Sciatic nerve (tissue), 2 donors: ENCODE measurements at regions not wholly inside any gene's neighbourhood (a gene's known extent, or its start where the extent isn't known, plus 50 kb on each side); places are given as distances from the start of the nearest gene placed in this dataset.

Source experiments
- ATAC-seq: fragments of 200-7000 bp; cut with Tn5 transposase; one replicate; pipeline ENCODE4 v1.9.1; 2020; ENCODE audit warnings: mild to moderate bottlenecking, moderate library complexity
- DNase-seq: peaks from one replicate; pipeline ENCODE4 v3.0.0-alpha.2; 2020; ENCODE audit warnings: low spot score
- intact Hi-C: fragments of 100-400 bp; cut with DNase I; formaldehyde crosslinking; loops from one replicate; pipeline ENCODE4 v1.14.2; 2022
- donor health status: DM: no; HTN: no; CAD: no.
- donor health status: DM: no; HTN: no; CAD: no.

DNA sequence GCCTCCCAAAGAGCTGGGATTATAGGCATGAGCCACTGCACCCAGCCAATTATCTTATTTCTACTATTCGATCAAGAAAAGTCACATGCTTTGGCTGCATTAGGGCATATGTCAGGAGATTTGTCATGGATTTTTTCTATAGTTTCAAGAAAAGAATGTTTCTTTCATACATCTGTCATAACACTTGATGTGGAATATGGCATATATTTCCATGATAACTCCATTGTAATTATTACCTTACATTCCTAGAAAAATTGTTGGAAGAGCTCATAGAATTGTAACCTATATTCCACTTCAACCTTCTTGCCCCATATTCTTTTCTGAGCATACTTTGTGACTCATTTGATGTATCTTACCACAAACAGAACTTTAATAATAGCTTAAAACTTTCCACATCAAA lies 740.9 kb upstream of the FLRT2 start:
- intact Hi-C loops, result no loop called here
- DNase-seq (no peak), ATAC-seq (no peak)

DNA sequence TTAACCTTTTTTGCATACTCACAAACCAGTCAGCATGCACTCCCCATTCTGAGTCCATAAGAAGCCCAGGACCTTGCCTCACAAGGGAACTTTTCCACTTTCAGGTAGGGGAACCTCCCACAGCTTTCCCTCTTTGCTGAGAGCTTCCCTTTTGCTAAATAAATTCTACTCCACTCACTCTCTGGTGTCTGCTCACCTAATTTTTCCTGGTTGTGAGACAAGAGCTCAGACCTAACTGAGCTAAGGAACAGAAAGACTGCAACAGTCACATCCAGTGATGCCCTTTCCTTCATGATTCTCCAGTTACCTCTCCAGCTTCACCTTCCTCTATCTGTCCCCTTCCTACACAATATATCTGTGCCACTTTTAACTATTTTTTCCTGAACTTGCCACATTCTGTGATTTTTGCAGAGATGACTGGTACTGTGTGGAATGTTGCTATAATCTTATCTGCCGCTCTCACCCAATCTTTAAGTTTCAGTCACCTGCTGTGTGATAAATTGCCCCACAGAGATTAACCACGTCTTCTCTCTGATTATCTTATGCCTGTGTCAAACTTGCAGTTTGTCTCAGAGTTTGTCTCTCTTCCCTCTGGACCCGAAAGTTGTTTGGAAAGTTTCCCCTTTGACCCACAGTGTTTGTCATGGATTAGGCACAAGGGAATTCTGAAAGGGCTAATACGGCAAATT lies 737.1 kb upstream of the FLRT2 start:
- no peak for ATAC-seq
- intact Hi-C loops, result no loop called here
- DNase-seq, result no peak

DNA sequence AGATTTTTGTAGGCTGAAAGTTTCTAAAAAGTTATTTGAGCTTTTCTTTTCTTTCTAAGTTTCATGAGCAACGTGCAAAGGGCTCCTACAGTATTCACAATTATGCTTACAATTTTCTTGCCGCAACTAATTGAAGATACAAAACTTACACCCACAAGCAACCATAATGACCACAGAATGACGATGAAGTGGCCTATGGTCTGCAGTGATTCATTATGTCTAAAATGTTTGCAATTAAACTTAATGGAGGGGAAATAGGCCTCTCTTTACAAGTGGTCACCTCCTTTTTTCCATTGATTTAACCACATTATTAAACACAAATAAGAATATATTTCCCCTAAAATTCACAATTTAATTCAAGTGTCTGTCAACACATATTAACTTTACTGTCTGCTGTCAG lies 732.6 kb upstream of the FLRT2 start:
- no peak for DNase-seq
- no peak for ATAC-seq
- intact Hi-C loops, result no loop called here

DNA sequence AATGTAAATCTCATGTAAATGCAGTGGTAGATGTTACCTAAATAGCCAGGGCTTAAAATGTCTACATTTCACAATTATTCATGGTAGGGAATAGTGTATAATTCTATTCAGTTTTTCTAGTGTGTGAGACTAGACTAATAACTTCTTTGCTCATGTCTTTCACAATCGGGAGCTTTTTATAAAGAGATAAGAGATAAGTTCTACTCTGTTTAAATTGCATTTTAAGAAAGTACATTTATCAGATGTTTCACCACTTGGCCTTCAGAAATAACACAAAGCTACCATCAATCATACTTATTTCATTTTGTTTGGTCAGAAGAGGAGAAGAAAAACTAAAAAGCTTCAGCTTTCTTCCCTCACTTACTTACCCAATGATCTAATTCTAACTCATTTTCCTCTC lies 725.5 kb upstream of the FLRT2 start:
- intact Hi-C loops, result no loop called here
- DNase-seq (no peak), ATAC-seq (no peak)

DNA sequence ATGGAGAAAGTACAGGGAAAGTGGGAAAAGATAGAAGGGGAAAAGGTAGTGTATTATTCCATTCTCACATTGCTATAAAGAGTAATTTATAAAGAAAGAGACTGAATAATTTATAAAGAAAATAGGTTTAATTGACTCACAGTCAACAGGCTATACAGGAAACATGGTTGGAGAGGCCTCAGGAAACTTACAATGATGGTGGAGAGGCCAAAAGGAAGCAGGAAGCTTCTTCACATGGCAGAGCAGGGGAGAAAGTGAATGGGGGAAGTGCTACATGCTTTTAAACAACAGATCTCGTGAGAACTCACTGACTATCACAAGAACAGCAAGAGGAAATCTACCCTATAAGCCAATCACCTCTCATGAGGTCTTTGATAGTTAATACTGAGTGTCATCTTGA lies 725.0 kb upstream of the FLRT2 start:
- no peak for ATAC-seq
- DNase-seq, result no peak

DNA sequence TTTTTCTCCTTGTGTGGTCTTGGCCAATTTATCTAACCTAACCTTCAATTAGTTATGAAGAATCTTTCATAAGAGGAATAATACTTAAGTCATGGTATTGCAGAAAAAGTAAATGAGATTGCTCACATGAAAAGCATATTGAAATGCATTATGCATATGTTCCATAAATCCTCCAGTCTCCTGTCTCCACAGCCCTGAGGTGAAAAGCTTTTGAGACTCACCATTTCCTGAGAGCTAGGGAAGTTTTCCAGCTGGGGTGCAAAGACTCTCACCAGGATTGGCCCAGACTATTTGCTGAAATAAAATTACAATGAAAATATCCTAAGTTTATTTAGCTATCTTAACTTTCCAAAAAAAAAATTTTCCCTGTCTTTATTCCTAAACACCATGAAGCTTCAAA lies 723.8 kb upstream of the FLRT2 start:
- no peak for DNase-seq
- ATAC-seq, result no peak
- intact Hi-C loops, result no loop called here

More for the DNA sequence above, 725.0 kb upstream of the FLRT2 start:
- intact Hi-C loops, result no loop called here

DNA sequence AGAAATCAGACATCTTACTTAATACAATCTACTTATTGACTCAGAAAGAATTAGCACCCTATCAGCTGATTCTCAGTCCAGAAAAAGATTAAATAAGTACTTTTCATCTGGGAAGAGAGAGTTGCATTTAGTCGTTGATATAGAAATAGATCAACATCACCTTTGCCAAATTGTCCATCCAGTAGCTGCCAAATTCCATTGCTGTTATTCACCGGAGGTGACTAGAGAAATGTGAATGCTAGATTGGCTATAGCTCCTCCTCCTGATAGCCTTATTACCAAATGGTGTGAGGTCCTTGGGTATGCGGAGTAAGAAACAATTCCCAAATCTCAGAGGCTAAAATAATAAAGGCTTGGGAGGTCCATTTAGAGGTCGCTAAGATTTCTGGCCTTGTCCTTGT lies 723.3 kb upstream of the FLRT2 start:
- ATAC-seq (peak; percentile 45), DNase-seq (no peak)
- intact Hi-C loops, result no loop called here

DNA sequence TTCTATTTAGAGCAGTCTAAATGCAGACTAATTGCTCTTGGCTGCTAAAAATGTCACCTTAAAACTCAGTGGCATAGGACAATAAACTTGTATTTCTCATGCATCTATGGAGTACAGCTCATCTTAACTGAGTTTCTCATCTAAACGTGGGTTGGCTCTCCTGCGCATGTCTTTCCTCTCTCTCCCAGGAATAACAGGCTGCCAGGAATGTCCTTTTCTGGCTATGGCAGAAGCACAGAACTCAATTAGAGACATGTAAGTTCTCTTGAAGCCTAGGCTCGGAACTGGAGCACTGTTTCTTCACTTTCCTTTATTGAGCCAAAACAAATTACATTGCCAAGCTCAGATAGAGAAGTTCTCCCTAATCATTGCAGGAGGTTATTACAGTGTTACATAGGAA lies 722.3 kb upstream of the FLRT2 start:
- intact Hi-C loops, result no loop called here
- DNase-seq (no peak), ATAC-seq (peak; percentile 70)

DNA sequence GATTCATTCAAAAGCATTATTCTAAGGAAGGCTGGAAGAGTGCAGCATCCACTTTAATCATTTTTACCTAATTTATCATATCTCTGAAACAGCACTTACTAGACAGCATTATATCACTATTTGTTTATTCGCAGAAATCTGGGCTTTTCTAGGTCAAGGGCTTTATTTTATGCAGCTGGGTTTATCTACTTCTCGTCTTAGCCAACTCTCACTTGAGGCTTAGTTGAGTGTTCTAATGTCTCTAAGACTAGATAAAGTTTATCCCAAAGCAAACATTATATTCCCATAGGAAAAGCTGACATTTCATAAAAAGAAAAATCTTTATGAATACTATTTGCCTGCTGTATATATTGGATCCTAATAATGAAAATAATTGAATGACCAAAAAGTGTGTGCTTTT lies 720.8 kb upstream of the FLRT2 start:
- ATAC-seq, result no peak

DNA sequence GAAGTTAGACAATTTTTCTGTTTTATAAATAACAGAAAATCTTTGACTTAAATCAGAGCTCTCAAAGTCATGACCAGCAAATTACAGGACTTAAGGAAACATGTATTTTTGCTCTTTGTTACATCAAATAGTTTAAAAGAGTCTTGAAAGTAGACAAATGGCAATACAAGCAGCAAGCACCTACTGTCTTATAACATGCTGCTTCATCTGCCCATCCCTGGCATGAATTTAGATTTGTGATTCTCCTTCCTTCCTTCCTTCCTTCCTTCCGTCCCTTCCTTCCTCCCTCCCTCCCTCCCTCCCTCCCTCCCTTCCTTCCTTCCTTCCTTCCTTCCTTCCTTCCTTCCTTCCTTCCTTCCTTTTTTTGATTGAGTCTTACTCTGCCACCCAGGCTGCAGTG lies 715.6 kb upstream of the FLRT2 start:
- DNase-seq (no peak), ATAC-seq (no peak)
- intact Hi-C loops, result no loop called here

More for the DNA sequence above, 720.8 kb upstream of the FLRT2 start:
- intact Hi-C loops, result no loop called here
- DNase-seq, result no peak

DNA sequence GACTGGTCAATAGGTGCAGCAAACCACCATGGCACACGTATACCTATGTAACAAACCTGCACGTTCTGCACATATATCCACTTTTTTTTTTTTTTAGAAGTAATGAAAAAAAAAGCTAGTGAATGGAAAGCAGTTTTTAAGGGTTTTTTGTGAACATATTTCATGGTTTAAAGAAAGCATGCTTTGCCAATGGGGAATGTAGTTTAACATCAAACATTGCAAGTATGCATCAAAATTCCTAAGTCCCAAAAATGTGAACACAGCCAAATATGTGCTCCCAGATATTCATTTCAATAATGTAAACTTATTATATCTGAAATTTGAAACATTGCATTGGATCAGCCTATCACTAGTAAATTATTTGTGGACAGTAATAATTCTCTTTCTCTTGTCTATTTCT lies 710.4 kb upstream of the FLRT2 start:
- intact Hi-C loops, result no loop called here
- ATAC-seq (no peak), DNase-seq (no peak)

DNA sequence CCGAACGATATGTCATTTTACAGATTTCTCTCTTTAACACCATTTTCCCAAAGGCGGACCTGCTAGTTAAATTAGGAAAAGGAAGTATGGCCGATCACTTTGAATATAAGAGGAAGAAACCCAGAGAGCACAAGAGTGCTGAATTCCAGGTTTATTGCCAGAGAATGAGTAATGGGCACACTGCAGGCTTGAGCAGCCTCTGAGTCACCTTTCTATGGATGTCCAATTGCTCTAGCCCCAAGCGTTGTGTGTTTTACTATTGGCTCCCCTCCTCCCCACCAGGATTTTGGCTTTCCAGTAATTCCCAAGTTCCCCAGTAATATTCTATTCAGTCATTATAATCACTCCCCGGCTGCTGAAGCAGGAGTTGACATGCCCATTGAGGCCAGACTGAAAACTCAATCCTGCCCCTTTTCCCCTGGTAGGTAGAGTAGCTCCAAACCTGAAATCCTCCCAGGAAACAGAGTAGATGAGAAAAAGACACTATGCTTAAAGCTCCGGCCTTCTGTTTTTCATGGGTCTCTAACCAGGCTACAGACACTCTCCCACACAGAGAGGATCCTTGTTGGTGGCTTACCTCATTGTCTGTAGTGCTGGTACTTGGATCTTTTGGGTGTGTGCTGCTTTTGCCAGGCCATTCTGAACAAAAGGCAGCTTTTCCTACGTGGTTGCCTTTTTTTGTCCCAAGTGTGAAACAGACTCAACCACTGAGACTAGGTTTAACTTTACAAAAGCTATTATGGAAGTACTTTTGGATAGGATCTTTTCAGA lies 704.3 kb upstream of the FLRT2 start:
- ATAC-seq (no peak), DNase-seq (no peak)

DNA sequence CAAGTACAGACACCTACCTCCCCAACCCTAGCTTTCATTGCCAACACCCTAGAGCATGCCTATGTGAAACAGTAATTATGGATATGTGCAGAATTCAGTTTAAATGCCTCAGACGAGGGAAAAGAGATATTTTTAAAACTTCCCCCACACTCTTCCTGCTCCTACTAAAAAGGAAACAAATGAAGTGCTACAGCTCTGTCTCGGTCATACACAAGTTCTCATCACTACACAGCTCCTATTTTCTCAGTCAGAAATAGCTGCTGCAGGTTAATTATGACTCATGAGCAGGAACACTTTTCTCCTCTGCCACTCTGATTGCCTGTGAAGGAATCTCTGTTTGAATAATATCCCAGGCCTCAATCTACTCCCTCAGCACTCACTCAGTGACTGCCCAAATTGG lies 703.6 kb upstream of the FLRT2 start:
- ATAC-seq (no peak), DNase-seq (no peak)
- intact Hi-C loops, result no loop called here

More for the DNA sequence above, 704.3 kb upstream of the FLRT2 start:
- intact Hi-C loops, result no loop called here

DNA sequence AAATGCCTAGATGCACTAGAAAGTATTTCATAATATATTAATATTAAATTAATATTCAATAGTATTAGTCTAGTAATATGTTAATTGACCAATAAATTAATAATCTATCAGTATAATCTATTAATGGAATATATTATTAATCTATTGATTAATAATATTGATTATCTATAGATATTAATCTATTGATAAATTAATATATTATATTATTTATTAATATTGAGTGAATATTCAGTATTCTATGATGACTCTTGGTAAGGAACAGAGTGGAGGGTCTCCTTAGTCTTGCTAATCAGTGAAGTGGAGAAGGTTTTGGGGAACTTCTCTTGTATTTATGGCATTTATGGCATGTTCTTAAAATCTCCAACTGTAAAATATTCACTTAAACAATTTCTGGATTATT lies 679.3 kb upstream of the FLRT2 start:
- no peak for ATAC-seq
- intact Hi-C loops, result no loop called here
- no peak for DNase-seq

DNA sequence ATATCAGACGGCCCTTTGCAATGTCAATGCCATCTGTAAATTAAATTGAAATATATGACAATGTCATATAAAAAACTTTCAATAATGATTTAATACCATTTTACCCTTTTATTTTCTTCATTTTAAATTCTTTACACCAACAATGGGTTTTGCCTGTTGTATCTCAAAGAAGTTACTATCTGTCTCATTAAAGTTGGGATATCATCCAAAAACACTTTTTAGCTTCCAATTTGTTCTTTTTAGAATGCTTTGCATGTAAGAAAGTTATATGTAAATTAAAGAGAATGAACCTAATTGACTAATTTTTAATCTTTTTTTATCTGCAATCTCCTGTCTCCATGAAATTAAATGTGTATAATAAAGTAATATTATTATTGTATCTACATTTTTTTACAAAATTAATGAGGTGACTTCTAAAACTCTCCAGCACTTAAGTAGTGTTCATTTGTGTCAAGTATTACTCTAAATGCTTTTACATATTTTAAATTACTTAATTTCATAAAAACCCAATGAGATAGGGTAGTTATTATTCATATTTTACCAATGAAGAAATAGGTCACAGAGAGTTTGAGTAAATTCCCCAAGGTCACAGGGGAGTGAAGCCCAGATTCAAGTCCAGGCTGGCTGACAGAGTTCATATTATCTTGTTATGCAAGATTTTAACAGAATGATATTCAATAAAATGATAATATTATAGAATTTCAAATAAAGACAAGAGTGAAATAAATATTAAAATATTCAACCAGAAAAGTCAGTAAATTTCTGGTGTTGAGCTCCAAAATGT lies 673.0 kb upstream of the FLRT2 start:
- ATAC-seq, result peak; percentile 85
- no peak for DNase-seq
- intact Hi-C loops, result no loop called here

DNA sequence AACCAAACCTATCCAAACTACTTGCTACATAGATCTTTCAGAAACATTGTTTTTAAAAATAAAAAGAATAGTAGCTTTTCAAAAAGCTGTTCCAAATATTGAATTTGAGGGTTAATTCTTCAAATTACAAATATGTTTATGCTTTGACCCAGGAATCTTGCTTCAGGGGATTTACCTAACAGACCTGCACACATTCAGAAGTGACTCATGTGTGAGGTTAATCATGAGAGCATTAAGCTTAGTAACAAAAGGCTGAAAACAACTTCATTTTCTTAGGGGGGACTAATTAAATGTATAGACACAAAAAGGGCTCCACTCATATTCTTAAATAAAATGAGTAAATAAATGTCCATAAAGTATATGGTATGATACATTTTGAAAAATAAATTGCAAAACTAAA lies 672.4 kb upstream of the FLRT2 start:
- no peak for DNase-seq
- intact Hi-C loops, result no loop called here
- ATAC-seq, result no peak

DNA sequence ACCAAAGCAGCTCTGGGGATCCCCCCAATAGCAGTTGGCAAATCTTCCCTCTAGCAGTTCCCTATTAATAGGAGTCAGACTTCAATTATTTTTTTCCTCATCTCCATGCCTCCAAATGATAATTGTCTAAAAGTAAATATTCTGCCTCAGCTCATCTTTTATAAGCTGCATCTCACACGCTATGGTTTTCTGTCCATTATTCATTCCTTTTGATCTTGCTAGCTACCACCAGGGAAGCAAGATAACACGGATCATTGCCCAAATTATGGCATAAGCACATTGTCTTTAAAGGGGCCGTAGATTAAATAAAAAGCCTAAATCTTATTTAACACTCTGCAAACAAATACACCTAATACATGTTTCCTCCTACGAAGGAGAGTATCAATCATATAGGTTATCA lies 670.8 kb upstream of the FLRT2 start:
- ATAC-seq (no peak), DNase-seq (no peak)
- intact Hi-C loops, result no loop called here

DNA sequence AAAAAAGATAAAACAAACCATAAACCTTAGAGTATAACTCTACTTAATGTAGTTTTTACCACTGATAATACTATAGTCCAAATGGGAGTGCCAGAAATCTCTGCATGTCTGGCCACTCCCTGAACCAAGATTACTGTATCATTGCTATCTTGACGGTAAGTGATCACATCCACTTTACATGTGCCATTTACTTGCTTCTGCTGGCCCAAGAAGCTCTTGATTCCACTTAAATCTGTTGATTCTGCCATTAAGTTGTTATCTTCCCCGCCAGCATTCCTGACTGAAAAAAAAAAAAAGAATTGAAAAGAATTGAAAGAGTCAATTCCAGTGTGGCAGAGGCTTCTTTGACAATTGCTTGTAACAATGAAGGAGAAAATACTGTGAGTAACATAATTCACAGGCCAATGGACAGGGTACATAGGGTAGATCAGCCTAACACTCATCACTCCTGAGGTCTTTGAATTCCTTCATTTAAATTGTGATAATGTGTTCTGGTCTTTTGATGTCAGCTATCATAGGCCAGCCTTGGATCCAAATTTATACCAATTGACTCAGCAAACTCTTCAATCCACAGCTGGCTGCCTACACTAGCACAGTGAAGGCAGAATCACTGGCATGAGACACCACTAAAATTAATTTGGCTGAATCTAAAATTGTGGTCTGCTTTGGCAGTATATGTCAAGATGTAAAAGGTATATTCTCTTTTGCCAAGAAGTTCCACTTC lies 665.2 kb upstream of the FLRT2 start:
- ATAC-seq (no peak), DNase-seq (no peak)
- intact Hi-C loops, result no loop called here

DNA sequence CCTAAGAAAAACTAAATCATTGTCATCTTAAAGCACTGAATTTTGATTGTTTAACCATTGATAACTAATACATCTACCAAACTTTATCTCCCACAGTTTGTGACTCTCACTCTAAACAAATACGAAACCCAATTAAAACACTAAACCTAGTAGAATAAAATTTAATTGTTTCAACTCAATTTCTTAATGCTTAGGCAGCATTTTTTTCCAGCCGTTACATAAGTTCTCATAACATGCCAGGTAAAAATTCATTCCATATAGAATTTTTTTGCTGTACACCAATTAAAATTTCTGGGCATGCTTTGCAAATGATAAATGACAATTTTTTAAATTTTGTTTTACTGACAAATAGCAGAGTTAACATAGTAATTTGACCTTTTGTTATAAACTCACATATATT lies 658.2 kb upstream of the FLRT2 start:
- intact Hi-C loops, result no loop called here
- ATAC-seq (no peak), DNase-seq (no peak)

DNA sequence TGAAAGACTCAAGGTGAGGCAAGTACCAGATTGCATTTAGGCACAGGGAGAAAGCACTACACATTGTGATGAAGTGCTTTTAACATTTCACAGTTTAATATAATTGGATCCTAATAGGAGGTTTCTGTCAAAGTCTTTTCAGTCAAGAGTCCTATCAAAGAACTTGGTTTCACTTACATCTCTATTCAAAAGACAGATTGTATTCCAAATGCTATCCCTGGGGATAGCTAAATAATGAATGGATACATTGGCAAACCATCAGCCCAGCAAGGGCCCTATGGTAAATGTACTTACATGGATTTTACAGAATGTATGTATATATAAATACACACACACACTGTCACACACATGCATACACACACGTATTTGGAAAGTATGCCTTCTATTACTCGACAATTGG lies 655.5 kb upstream of the FLRT2 start:
- DNase-seq, result no peak
- intact Hi-C loops, result no loop called here
- ATAC-seq, result no peak
